Uterus (tissue), 2 donors: ENCODE measurements at regions not wholly inside any gene's neighbourhood (a gene's known extent, or its start where the extent isn't known, plus 50 kb on each side); places are given as distances from the start of the nearest gene placed in this dataset.

ENCODE experiments used
- CTCF ChIP-seq, 4 experiments: fragments of 200-600 bp in 2 of 4; fragments of 450-650 bp in 2 of 4; sonication (generic) in 2 of 4; IDR thresholded peaks; one replicate each; pipeline ENCODE4 v1.5.1; 2016 to 2019; ENCODE audit warnings: antibody characterized with exemption in 4 of 4, mild to moderate bottlenecking in 2 of 4, moderate library complexity in 1 of 4
- POLR2A ChIP-seq, 2 donors: fragments of 450-650 bp; IDR thresholded peaks; one replicate each; pipeline ENCODE4 v1.6.1; 2016; ENCODE audit warnings: antibody characterized with exemption in 2 of 2, mild to moderate bottlenecking in 1 of 2, moderate library complexity in 1 of 2

- TF ChIP-seq CTCF (IDR thresholded peaks at IDR 0.05) (no peak), POLR2A (IDR thresholded peaks at IDR 0.05) (no peak)
Measured at GRCh38 chr2:128502638-128503246, 184.1 kb upstream of the HS6ST1 start.
